ENCODE measurements at regions not wholly inside any gene's neighbourhood (a gene's known extent, or its start where the extent isn't known, plus 50 kb on each side); places are given as distances from the start of the nearest gene placed in this dataset.

GRCh38 chr17:71437166-71437565 lies 683.7 kb upstream of the SOX9 start:
- no peak for TF ChIP-seq POLR2AphosphoS5 (IDR thresholded peaks at IDR 0.05; ENCODE audit: low read depth)
- no peak for TF ChIP-seq CTCF (IDR thresholded peaks at IDR 0.05; ENCODE audit: insufficient read depth, low read length)
- no peak for TF ChIP-seq REST (IDR thresholded peaks at IDR 0.05; ENCODE audit: insufficient replicate concordance, low read depth)
- TF ChIP-seq SPI1 (IDR thresholded peaks at IDR 0.05; ENCODE audit: borderline replicate concordance, low read depth), result no peak
- no peak for TF ChIP-seq GABPA (IDR thresholded peaks at IDR 0.05; ENCODE audit: low read depth)

Data from HL-60 (cell line).